Ishikawa (cell line): ENCODE measurements at regions not wholly inside any gene's neighbourhood (a gene's known extent, or its start where the extent isn't known, plus 50 kb on each side); places are given as distances from the start of the nearest gene placed in this dataset.

ENCODE experiments used
- CEBPB ChIP-seq: IDR thresholded peaks from 2 replicates; pipeline ENCODE4 v1.6.1; 2012
- CREB1 ChIP-seq: IDR thresholded peaks from 2 replicates; pipeline ENCODE4 v1.6.1; 2012; ENCODE audit warnings: low read depth
- EGR1 ChIP-seq: IDR thresholded peaks from 2 replicates; pipeline ENCODE4 v1.6.1; 2012
- EP300 ChIP-seq: IDR thresholded peaks from 2 replicates; pipeline ENCODE4 v1.6.1; 2012; ENCODE audit warnings: borderline replicate concordance
- FOXM1 ChIP-seq: IDR thresholded peaks from 2 replicates; pipeline ENCODE4 v1.6.1; 2012; ENCODE audit warnings: low read depth, borderline replicate concordance
- MAX ChIP-seq: IDR thresholded peaks from 2 replicates; pipeline ENCODE4 v1.6.1; 2012
- NFIC ChIP-seq: IDR thresholded peaks from 2 replicates; pipeline ENCODE4 v1.6.1; 2012
- RAD21 ChIP-seq: IDR thresholded peaks from 2 replicates; pipeline ENCODE4 v1.6.1; 2012; ENCODE audit warnings: low read depth
- TAF1 ChIP-seq: IDR thresholded peaks from 2 replicates; pipeline ENCODE4 v1.6.1; 2012; ENCODE audit warnings: low read depth, mild to moderate bottlenecking
- TCF12 ChIP-seq: IDR thresholded peaks from 2 replicates; pipeline ENCODE4 v1.6.1; 2012; ENCODE audit warnings: low read depth
- TEAD4 ChIP-seq: IDR thresholded peaks from 2 replicates; pipeline ENCODE4 v1.6.1; 2012
- YY1 ChIP-seq: IDR thresholded peaks from 2 replicates; pipeline ENCODE4 v1.6.1; 2012; ENCODE audit warnings: low read depth
- ZBTB7A ChIP-seq: IDR thresholded peaks from 2 replicates; pipeline ENCODE4 v1.6.1; 2012; ENCODE audit warnings: low read depth
- TF ChIP-seq, protein P1 (sequence below): IDR thresholded peaks from 2 replicates; pipeline ENCODE4 v1.6.1; 2012; ENCODE audit warnings: low read depth, mild to moderate bottlenecking
- TF ChIP-seq, protein P2 (sequence below): IDR thresholded peaks from 2 replicates; pipeline ENCODE4 v1.6.1; 2012

DNA sequence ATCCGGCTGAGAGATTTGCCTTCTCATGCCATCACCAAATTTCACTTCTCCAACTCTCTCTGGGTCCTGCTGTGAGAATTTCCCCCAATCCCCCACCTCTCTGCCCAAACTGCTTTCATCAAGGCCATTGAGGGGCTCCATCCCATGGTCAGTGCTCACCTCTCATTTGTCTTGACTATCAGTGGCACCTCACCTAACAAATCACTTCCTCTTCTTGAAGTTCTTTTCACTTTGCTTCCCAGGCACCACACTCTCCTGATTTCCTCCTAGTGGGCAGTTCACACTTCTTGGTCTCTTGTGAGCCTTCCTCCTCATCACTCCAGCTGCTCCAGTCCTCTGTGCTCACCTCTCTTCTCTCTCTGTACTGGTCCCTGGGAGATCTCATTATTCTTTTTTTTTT is 169.6 kb downstream of the OPA1 start:
- no peak for TF ChIP-seq EP300

DNA sequence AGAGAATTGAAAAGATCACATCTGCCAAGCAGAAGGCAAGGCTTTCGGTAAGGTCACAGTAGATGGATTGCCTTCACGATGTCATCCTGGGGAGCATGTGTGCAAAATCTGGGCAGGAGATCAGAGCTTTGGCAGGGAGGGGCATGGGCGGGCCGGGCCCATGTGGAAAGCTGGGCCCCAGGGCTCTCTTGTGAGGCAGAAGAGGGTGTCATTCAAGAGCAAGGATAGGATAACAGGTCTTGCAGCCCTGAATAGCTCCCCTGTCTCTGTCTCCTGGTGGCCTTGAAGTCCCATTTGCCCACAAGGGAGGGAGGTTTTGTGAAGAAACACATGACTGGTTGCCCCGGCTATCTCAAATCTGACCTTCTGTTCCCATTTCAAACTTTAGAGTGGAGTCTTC is 172.0 kb downstream of the OPA1 start:
- no peak for TF ChIP-seq EGR1
- no peak for TF ChIP-seq CEBPB
- TF ChIP-seq, protein P1, sequence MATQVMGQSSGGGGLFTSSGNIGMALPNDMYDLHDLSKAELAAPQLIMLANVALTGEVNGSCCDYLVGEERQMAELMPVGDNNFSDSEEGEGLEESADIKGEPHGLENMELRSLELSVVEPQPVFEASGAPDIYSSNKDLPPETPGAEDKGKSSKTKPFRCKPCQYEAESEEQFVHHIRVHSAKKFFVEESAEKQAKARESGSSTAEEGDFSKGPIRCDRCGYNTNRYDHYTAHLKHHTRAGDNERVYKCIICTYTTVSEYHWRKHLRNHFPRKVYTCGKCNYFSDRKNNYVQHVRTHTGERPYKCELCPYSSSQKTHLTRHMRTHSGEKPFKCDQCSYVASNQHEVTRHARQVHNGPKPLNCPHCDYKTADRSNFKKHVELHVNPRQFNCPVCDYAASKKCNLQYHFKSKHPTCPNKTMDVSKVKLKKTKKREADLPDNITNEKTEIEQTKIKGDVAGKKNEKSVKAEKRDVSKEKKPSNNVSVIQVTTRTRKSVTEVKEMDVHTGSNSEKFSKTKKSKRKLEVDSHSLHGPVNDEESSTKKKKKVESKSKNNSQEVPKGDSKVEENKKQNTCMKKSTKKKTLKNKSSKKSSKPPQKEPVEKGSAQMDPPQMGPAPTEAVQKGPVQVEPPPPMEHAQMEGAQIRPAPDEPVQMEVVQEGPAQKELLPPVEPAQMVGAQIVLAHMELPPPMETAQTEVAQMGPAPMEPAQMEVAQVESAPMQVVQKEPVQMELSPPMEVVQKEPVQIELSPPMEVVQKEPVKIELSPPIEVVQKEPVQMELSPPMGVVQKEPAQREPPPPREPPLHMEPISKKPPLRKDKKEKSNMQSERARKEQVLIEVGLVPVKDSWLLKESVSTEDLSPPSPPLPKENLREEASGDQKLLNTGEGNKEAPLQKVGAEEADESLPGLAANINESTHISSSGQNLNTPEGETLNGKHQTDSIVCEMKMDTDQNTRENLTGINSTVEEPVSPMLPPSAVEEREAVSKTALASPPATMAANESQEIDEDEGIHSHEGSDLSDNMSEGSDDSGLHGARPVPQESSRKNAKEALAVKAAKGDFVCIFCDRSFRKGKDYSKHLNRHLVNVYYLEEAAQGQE = no peak
- TF ChIP-seq CREB1 = no peak
- no peak for TF ChIP-seq ZBTB7A
- TF ChIP-seq TAF1 = no peak

- TF ChIP-seq, protein P2, sequence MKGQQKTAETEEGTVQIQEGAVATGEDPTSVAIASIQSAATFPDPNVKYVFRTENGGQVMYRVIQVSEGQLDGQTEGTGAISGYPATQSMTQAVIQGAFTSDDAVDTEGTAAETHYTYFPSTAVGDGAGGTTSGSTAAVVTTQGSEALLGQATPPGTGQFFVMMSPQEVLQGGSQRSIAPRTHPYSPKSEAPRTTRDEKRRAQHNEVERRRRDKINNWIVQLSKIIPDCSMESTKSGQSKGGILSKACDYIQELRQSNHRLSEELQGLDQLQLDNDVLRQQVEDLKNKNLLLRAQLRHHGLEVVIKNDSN = no peak
- TF ChIP-seq, protein P1 = no peak
- TF ChIP-seq TCF12 = no peak
- TF ChIP-seq TAF1 = no peak
- no peak for TF ChIP-seq RAD21
- TF ChIP-seq ZBTB7A = no peak
- no peak for TF ChIP-seq MAX
- TF ChIP-seq FOXM1 = no peak
- no peak for TF ChIP-seq EP300
- no peak for TF ChIP-seq TEAD4
- TF ChIP-seq CREB1 = no peak
- no peak for TF ChIP-seq EGR1
- TF ChIP-seq CEBPB = no peak
- no peak for TF ChIP-seq NFIC
Observed at GRCh38 chr3:193767353-193768069, 174.5 kb downstream of the OPA1 start.

DNA sequence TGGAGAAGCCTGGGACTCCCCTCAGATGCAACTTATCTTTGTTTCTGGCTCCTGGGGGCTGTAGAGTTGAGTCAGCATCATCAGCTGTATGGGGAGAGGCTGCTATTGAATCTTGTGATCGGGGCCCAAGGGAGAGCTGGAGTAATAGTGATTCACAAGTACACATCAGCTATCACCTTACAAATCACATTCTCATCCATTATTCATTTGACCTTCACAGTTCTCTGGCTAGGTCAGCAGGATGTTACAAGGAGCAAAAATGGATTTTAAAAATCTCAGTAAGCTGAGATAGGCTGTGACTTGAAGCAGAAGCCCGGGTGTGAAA is 175.0 kb downstream of the OPA1 start:
- TF ChIP-seq EGR1 (no peak), YY1 (no peak), NFIC (no peak), TCF12 (no peak), TAF1 (no peak), ZBTB7A (no peak), EP300 (no peak), FOXM1 (no peak)
- TF ChIP-seq, protein P2 = no peak
- TF ChIP-seq, protein P1 = no peak

DNA sequence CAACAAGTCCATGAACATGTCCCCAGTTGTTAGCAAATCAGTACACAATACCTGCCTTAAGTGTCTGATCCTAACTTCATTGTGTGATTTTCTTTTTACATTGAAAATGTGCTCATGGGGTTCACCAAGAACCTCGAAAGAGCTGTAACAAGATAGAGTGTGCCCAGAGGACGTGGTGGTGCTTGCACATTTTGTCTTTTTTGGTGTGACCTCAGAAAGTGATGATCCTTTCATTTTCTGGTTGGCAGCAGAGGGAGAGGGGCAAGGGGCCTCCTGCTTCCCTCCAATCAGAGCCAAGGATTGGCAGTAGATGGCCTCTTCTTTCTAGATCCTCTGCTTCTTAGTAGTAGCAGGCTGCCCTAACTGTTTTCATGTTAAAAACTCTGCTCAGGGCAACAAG is 176.4 kb downstream of the OPA1 start:
- TF ChIP-seq CEBPB = no peak
- TF ChIP-seq EP300 = no peak
- TF ChIP-seq TEAD4 = no peak
- no peak for TF ChIP-seq NFIC
- no peak for TF ChIP-seq EGR1
- TF ChIP-seq TAF1 = no peak
- no peak for TF ChIP-seq FOXM1
- TF ChIP-seq RAD21 = no peak
- no peak for TF ChIP-seq TCF12
- no peak for TF ChIP-seq MAX
- TF ChIP-seq, protein P1 = no peak
- TF ChIP-seq YY1 = no peak
- TF ChIP-seq CREB1 = no peak
- TF ChIP-seq ZBTB7A = no peak
- TF ChIP-seq, protein P2 = no peak
